ENCODE measurements at regions not wholly inside any gene's neighbourhood (a gene's known extent, or its start where the extent isn't known, plus 50 kb on each side); places are given as distances from the start of the nearest gene placed in this dataset.

GRCh38 chr12:97983796-97984195 is 521.2 kb downstream of the RMST start:
- no peak overlapping the region for H3K4me2 ChIP-seq (replicated peaks; ENCODE audit: low read depth, low read length, poor library complexity, severe bottlenecking)
- no peaks in the 10 kb centered on the region for H3K79me2 ChIP-seq (ENCODE audit: control insufficient read depth, insufficient read depth, low read length)
- peaks cover 0 to 6% (median 1%) of the 10 kb centered on the region in 3 donors for H3K9me3 ChIP-seq (ENCODE audit: control extremely low read depth in 1 of 3, control insufficient read depth in 2 of 3, insufficient read depth in 1 of 3, low read length in 2 of 3)
- H3K4me1 ChIP-seq (ENCODE audit: control insufficient read depth in 2 of 2, insufficient read depth in 2 of 2, low read length in 2 of 2): no peaks in the 10 kb centered on the region
- intact Hi-C loops (cut with micrococcal nuclease): no loop called here
- WGBS (ENCODE audit: insufficient coverage): 93% methylated on average over 2 of the region's 3 CpGs
- Mint-ChIP-seq H3K9me3 (ENCODE audit: insufficient read depth) (peaks cover 4% of the 10 kb centered on the region), H3K27ac (no peak overlapping the region), H3K4me1 (no peaks in the 10 kb centered on the region), H3K27me3 (no peaks in the 10 kb centered on the region), H3K4me3 (no peak overlapping the region)
- no peaks in the 10 kb centered on the region for H3K27me3 ChIP-seq (replicated peaks in 1 of 4; ENCODE audit: control extremely low read depth in 1 of 4, control insufficient read depth in 3 of 4, insufficient read depth in 4 of 4, low read length in 3 of 4)
- no peak overlapping the region for H3K27ac ChIP-seq (ENCODE audit: low read length in 2 of 2)
- CTCF ChIA-PET: no interaction called here
- DNase-seq (no peak), ATAC-seq (ENCODE audit: low read depth) (no peak)
- H4K20me1 ChIP-seq (ENCODE audit: control insufficient read depth, insufficient read depth, low read length, poor library complexity, severe bottlenecking): no peaks in the 10 kb centered on the region
- H3K9ac ChIP-seq (ENCODE audit: low read length): no peak overlapping the region
- H3K4me3 ChIP-seq (ENCODE audit: control extremely low read depth in 1 of 5, extremely low read depth in 1 of 5, insufficient read depth in 1 of 5, low read depth in 2 of 5, low read length in 4 of 5): no peak overlapping the region
- POLR2A ChIA-PET: no interaction called here
- H3K36me3 ChIP-seq (replicated peaks in 1 of 2; ENCODE audit: control extremely low read depth in 1 of 2, control insufficient read depth in 1 of 2, extremely low read depth in 1 of 2, insufficient read depth in 2 of 2, low read length in 1 of 2): no peaks in the 10 kb centered on the region
- H2AFZ ChIP-seq (ENCODE audit: insufficient read depth, low read depth, low read length, poor library complexity, severe bottlenecking): no peak overlapping the region
- TF ChIP-seq, protein P1, sequence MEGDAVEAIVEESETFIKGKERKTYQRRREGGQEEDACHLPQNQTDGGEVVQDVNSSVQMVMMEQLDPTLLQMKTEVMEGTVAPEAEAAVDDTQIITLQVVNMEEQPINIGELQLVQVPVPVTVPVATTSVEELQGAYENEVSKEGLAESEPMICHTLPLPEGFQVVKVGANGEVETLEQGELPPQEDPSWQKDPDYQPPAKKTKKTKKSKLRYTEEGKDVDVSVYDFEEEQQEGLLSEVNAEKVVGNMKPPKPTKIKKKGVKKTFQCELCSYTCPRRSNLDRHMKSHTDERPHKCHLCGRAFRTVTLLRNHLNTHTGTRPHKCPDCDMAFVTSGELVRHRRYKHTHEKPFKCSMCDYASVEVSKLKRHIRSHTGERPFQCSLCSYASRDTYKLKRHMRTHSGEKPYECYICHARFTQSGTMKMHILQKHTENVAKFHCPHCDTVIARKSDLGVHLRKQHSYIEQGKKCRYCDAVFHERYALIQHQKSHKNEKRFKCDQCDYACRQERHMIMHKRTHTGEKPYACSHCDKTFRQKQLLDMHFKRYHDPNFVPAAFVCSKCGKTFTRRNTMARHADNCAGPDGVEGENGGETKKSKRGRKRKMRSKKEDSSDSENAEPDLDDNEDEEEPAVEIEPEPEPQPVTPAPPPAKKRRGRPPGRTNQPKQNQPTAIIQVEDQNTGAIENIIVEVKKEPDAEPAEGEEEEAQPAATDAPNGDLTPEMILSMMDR (IDR thresholded peaks at IDR 0.05): no peak
- no peak for TF ChIP-seq EZH2 (IDR thresholded peaks at IDR 0.05; ENCODE audit: borderline replicate concordance, insufficient read depth, low read depth, low read length, poor library complexity, severe bottlenecking)

GRCh38 chr12:97984436-97984835 is 521.8 kb downstream of the RMST start:
- Mint-ChIP-seq H3K4me3 (no peak overlapping the region), H3K27me3 (no peaks in the 10 kb centered on the region), H3K9me3 (ENCODE audit: insufficient read depth) (peaks cover 4% of the 10 kb centered on the region), H3K4me1 (no peaks in the 10 kb centered on the region), H3K27ac (no peak overlapping the region)
- Histone ChIP-seq H4K20me1 (ENCODE audit: control insufficient read depth, insufficient read depth, low read length, poor library complexity, severe bottlenecking) (no peaks in the 10 kb centered on the region), H3K27me3 (replicated peaks in 1 of 4; ENCODE audit: control extremely low read depth in 1 of 4, control insufficient read depth in 3 of 4, insufficient read depth in 4 of 4, low read length in 3 of 4) (no peaks in the 10 kb centered on the region), H3K9ac (ENCODE audit: low read length) (no peak overlapping the region), H2AFZ (ENCODE audit: insufficient read depth, low read depth, low read length, poor library complexity, severe bottlenecking) (no peak overlapping the region), H3K4me2 (replicated peaks; ENCODE audit: low read depth, low read length, poor library complexity, severe bottlenecking) (no peak overlapping the region), H3K27ac (ENCODE audit: low read length in 2 of 2) (no peak overlapping the region), H3K79me2 (ENCODE audit: control insufficient read depth, insufficient read depth, low read length) (no peaks in the 10 kb centered on the region), H3K4me1 (ENCODE audit: control insufficient read depth in 2 of 2, insufficient read depth in 2 of 2, low read length in 2 of 2) (no peaks in the 10 kb centered on the region), H3K9me3 (ENCODE audit: control extremely low read depth in 1 of 3, control insufficient read depth in 2 of 3, insufficient read depth in 1 of 3, low read length in 2 of 3) (peaks cover 0 to 11% (median 1%) of the 10 kb centered on the region in 3 donors), H3K4me3 (ENCODE audit: control extremely low read depth in 1 of 5, extremely low read depth in 1 of 5, insufficient read depth in 1 of 5, low read depth in 2 of 5, low read length in 4 of 5) (no peak overlapping the region), H3K36me3 (replicated peaks in 1 of 2; ENCODE audit: control extremely low read depth in 1 of 2, control insufficient read depth in 1 of 2, extremely low read depth in 1 of 2, insufficient read depth in 2 of 2, low read length in 1 of 2) (no peaks in the 10 kb centered on the region)
- ATAC-seq (ENCODE audit: low read depth) (no peak), DNase-seq (no peak)
- TF ChIP-seq, protein P1 (IDR thresholded peaks at IDR 0.05): no peak
- TF ChIP-seq EZH2 (IDR thresholded peaks at IDR 0.05; ENCODE audit: borderline replicate concordance, insufficient read depth, low read depth, low read length, poor library complexity, severe bottlenecking): no peak
- ChIA-PET CTCF (no interaction called here), POLR2A (no interaction called here)
- intact Hi-C loops (cut with micrococcal nuclease): no loop called here
- WGBS (ENCODE audit: insufficient coverage): no CpG with 5 or more reads among the region's 2 CpGs
